Mononuclear cell (primary cell): ENCODE measurements at regions not wholly inside any gene's neighbourhood (a gene's known extent, or its start where the extent isn't known, plus 50 kb on each side); places are given as distances from the start of the nearest gene placed in this dataset.
"Not testable (repeated sequence)": the region's sequence is repeated elsewhere in the genome, so short reads cannot be mapped to it uniquely, and the experiment has no call there.

Experiments
- H3K27me3 ChIP-seq: 2 replicates; pipeline ENCODE4 v1.6.0; 2011; ENCODE audit warnings: low read length, control low read depth; ENCODE audit not compliant: insufficient read depth
- H3K4me1 ChIP-seq: 2 replicates; pipeline ENCODE4 v1.5.1; 2011; ENCODE audit warnings: mild to moderate bottlenecking, low read length, control low read depth; ENCODE audit not compliant: insufficient read depth
- H3K4me3 ChIP-seq: 2 replicates; pipeline ENCODE4 v1.5.1; 2011; ENCODE audit warnings: mild to moderate bottlenecking, low read length, moderate library complexity
- H3K9me3 ChIP-seq: 2 replicates; pipeline ENCODE4 v1.5.1; 2011; ENCODE audit warnings: low read depth, mild to moderate bottlenecking, control low read depth, low read length

GRCh38 chr1:146323302-146323701 is 94.5 kb upstream of the NOTCH2NLA start:
- H3K4me3 ChIP-seq, H3K9me3 ChIP-seq, H3K4me1 ChIP-seq, H3K27me3 ChIP-seq: not testable (repeated sequence)

GRCh38 chr1:146322893-146323292 is 94.1 kb upstream of the NOTCH2NLA start:
- not testable (repeated sequence) for H3K4me3 ChIP-seq, H3K9me3 ChIP-seq, H3K4me1 ChIP-seq, H3K27me3 ChIP-seq

GRCh38 chr1:146318715-146319114 is 89.9 kb upstream of the NOTCH2NLA start:
- not testable (repeated sequence) for H3K4me1 ChIP-seq, H3K9me3 ChIP-seq, H3K4me3 ChIP-seq, H3K27me3 ChIP-seq

- H3K4me3 ChIP-seq, H3K27me3 ChIP-seq, H3K4me1 ChIP-seq, H3K9me3 ChIP-seq: not testable (repeated sequence)
Measured at GRCh38 chr1:146317785-146318184, 89.0 kb upstream of the NOTCH2NLA start.

- H3K27me3 ChIP-seq, H3K4me3 ChIP-seq, H3K4me1 ChIP-seq, H3K9me3 ChIP-seq: not testable (repeated sequence)
Measured at GRCh38 chr1:146314449-146315246, 85.8 kb upstream of the NOTCH2NLA start.

GRCh38 chr1:146310579-146310978 is 81.8 kb upstream of the NOTCH2NLA start:
- H3K27me3 ChIP-seq, H3K9me3 ChIP-seq, H3K4me1 ChIP-seq, H3K4me3 ChIP-seq: not testable (repeated sequence)

- H3K4me3 ChIP-seq, H3K4me1 ChIP-seq, H3K9me3 ChIP-seq, H3K27me3 ChIP-seq: not testable (repeated sequence)
Measured at GRCh38 chr1:146309427-146309826, 80.6 kb upstream of the NOTCH2NLA start.

GRCh38 chr1:146308892-146309291 is 80.1 kb upstream of the NOTCH2NLA start:
- not testable (repeated sequence) for H3K27me3 ChIP-seq, H3K4me1 ChIP-seq, H3K9me3 ChIP-seq, H3K4me3 ChIP-seq

- H3K9me3 ChIP-seq, H3K27me3 ChIP-seq, H3K4me3 ChIP-seq, H3K4me1 ChIP-seq: not testable (repeated sequence)
Measured at GRCh38 chr1:146308152-146308551, 79.3 kb upstream of the NOTCH2NLA start.

- H3K27me3 ChIP-seq, H3K9me3 ChIP-seq, H3K4me3 ChIP-seq, H3K4me1 ChIP-seq: not testable (repeated sequence)
Measured at GRCh38 chr1:146307632-146308031, 78.8 kb upstream of the NOTCH2NLA start.

GRCh38 chr1:146306651-146307050 is 77.8 kb upstream of the NOTCH2NLA start:
- H3K27me3 ChIP-seq, H3K4me3 ChIP-seq, H3K4me1 ChIP-seq, H3K9me3 ChIP-seq: not testable (repeated sequence)

GRCh38 chr1:146305442-146305841 is 76.6 kb upstream of the NOTCH2NLA start:
- H3K4me3 ChIP-seq, H3K27me3 ChIP-seq, H3K4me1 ChIP-seq, H3K9me3 ChIP-seq: not testable (repeated sequence)

- not testable (repeated sequence) for H3K4me1 ChIP-seq, H3K4me3 ChIP-seq, H3K27me3 ChIP-seq
Measured at GRCh38 chr1:146298575-146298897, 69.7 kb upstream of the NOTCH2NLA start.

GRCh38 chr1:146297781-146298574 is 69.2 kb upstream of the NOTCH2NLA start:
- not testable (repeated sequence) for H3K4me3 ChIP-seq, H3K27me3 ChIP-seq, H3K9me3 ChIP-seq, H3K4me1 ChIP-seq

More at GRCh38 chr1:146298575-146298897, 69.7 kb upstream of the NOTCH2NLA start:
- not testable (repeated sequence) for H3K9me3 ChIP-seq

GRCh38 chr1:146292940-146293936 is 64.4 kb upstream of the NOTCH2NLA start:
- H3K4me1 ChIP-seq, H3K4me3 ChIP-seq, H3K27me3 ChIP-seq, H3K9me3 ChIP-seq: not testable (repeated sequence)
